ENCODE measurements at regions not wholly inside any gene's neighbourhood (a gene's known extent, or its start where the extent isn't known, plus 50 kb on each side); places are given as distances from the start of the nearest gene placed in this dataset.
"Not testable (repeated sequence)": the region's sequence is repeated elsewhere in the genome, so short reads cannot be mapped to it uniquely, and the experiment has no call there.

DNA sequence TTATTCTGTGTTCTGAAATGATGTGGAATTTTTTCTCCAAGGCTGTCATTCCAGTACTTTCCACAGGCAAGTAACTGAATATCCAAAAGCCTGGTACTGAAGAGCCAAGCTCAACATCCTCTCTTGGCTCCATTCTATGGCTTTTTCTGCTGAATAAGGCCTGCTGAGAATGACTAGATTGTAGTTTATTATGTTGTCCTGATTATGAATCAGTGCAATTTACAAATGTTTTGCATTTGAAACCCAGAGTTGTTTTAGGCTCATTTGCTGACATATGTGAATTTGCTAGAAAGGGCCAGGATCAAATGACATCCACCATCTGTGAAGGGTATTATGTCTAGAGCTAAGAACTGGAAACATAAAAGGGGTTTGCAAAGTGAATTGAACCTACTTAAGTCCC lies 596.6 kb downstream of the KCTD12 start:
- no peak for DNase-seq (ENCODE audit: low spot score)

DNA sequence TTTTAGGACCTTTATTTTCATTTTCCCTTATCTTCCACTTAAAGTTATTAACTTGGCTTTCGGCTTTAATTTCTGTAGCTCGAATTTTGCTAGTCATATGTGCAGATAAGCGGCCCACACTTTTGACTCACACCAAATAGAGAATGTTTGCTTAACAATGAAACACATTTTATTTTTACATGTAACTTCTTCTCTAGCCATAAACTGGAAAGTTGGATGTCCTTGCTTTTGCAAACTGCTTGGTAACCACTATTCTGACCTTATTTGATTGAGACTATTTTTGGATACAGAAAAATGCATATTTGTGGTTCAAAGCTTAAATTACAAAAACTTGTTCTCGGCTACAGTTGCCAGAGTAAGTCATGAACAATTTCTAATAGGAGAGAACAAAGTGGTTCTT lies 600.0 kb downstream of the KCTD12 start:
- DNase-seq (ENCODE audit: low spot score): no peak

DNA sequence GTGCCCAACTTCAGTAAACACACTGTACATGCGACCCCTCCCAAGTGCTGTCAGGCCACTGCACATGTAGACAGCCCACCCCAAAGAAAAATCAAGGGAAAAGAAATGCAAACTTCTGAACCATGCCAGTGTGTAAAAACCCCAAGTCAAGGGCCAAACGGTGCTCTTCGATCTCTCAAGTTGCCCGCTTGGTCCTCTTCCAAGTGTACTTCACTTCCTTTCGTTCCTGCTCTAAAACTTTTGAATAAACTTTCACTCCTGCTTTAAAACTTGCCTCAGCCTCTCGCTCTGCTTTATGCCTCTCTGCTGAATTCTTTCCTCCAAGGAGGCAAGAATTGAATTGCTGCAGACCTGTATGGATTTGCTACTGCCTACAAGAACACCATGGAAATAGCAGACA lies 600.7 kb downstream of the KCTD12 start:
- DNase-seq (ENCODE audit: low spot score): no peak

DNA sequence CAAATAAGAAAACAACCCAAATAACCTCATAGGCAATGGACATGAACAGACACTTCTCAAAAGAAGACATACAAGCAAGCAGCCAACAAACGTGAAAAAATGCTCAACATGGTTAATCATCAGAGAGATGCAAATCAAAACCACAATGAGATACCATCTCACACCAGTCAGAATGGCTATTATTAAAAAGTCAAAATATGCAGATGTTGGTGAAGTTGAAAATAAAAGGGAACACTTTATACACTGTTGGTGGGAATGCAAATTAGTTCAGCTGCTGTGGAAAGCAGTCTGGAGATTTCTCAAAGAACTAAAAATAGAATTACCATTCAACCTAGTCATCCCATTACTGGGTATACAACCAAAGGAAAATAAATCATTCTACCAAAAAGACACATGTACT lies 606.4 kb downstream of the KCTD12 start:
- not testable (repeated sequence) for DNase-seq (ENCODE audit: low spot score)

DNA sequence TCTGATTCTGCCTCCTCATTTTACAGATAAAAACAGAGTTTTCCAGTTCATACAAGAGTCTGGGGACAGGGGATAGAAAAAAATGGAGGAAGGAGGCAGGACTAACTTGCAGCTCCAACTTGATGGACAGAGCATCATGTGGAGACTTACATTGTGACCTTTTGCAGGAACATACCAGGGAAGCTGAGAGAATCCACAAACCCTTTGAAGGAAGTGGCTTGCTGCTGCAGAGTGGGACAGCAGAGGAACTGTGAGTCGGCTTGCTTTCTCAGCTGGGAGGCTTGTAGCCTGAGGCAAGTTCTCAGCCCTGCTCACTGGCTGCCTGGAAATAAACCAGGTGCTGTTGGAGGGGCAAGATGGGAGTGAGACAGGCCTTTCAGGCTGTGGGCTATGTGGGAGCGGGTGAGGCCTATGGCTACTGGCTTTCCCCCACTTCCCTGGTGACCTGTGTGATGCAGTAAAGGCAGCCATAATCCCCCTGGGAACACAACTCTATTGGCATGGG lies 614.4 kb downstream of the KCTD12 start:
- DNase-seq (ENCODE audit: low spot score): no peak

DNA sequence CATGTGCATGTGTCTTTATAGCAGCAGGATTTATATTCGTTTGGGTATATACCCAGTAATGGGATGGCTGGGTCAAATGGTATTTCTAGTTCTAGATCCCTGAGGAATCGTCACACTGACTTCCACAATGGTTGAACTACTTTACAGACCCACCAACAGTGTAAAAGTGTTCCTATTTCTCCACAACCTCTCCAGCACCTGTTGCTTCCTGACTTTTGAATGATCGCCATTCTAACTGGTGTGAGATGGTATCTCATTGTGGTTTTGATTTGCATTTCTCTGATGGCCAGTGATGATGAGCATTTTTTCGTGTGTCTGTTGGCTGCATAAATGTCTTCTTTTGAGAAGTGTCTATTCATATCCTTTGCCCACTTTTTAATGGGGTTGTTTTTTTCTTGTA lies 617.9 kb downstream of the KCTD12 start:
- not testable (repeated sequence) for DNase-seq (ENCODE audit: low spot score)

DNA sequence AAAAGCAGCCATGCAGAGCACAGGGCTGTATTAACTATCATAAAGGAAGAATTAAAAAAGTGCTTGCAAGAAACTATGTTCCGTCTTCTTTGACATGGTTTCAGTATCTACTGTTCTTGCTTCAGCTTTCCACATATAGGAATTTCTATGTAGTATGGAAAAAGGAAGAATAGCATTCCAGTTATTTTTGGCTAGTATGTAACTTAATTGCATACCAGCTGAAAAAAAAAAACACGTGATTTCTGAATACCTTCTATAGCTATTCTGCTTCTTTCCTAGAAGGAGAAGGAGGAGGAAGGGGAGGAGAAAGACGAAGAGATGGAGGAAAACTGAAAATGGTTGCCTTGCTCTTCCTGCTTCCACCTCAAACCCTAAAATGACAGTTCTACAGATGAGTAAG lies 619.0 kb downstream of the KCTD12 start:
- DNase-seq (ENCODE audit: low spot score): no peak

DNA sequence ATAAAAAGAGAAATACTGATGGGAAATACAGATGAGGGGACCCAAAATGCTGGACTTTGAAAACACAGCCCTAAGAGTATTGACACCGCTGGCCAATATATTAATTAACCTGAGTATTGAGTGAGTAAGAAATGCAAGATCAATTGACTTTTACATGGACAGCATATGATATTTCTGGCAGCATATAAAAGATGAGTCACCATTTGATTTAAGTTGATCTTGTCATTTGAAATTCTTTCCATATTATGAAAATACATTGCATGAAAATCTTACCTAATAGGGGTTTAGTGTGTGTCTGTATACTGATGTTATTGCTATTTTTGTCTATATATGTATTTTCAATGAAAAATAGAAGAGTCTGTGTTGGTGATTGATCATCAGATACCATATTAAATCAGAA lies 619.6 kb downstream of the KCTD12 start:
- no peak for DNase-seq (ENCODE audit: low spot score)

DNA sequence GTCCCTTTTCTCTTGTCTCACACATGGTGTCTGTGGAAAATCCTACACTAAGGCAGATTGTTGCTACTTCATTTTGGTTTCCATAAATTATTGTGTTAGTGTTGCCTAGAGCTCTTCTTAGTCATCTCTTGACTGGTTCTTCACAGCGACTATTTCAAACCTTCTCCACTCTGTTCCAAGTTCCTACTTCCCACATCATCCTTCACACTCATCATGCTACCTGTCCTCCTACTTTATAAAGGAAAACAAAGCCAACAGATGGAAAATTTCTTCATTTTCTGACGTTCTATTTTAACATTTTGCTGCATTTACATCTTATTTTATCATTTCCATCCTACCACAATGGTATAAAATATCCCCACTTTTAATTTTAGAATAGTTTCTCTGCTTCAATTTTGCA lies 614.1 kb downstream of the LMO7 start:
- DNase-seq (ENCODE audit: low spot score): no peak

DNA sequence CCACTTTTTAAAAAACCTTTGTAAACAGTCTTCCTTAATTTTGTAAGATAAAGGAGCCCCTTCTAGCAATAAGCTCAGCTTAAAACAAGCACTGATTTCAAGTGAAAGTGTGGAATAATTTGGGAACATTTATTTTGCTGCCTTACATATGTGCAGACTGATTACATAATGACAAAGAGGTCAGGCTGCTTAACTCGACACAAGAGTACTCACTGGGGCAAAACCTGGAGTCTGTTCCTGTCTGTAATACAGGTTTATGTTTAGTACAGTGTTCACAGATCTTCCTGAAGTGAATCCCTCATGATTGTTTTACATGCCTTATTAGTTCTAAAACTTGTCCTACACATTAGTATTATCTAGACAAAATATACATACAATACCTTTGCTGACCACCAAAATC lies 609.8 kb downstream of the LMO7 start:
- no peak for DNase-seq (ENCODE audit: low spot score)

DNA sequence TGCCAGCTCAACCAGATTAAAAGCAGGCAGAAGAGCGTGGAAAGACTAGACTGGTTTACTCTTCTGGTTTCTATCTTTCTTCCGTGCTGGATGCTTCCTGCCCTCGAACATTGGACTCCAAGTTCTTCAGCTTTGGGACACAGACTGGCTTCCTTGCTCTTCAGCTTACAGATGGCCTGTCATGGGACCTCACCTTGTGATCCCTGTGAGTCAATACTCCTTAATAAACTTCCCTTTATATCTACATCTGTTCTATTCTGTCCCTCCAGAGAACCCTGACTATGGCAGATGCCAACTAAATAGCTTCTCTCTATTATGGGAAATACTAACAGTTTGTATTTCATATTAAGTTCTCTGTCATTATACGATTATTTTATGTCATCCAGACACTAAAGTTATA lies 609.1 kb downstream of the LMO7 start:
- DNase-seq (ENCODE audit: low spot score): no peak

DNA sequence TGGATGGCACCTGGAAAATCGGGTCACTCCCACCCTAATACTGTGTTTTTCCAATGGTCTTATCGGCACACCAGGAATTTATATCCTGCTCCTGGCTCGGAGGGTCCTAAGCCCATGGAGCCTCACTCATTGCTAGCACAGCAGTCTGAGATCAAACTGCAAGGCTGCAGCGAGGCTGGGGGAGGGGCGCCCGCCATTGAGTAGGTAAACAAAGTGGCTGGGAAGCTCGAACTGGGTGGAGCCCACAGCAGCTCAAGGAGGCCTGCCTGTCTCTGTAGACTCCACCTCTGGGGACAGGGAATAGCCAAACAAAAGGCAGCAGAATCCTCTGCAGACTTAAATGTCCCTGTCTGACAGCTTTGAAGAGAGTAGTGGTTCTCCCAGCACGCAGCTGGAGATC lies 607.0 kb downstream of the LMO7 start:
- not testable (repeated sequence) for DNase-seq (ENCODE audit: low spot score)

DNA sequence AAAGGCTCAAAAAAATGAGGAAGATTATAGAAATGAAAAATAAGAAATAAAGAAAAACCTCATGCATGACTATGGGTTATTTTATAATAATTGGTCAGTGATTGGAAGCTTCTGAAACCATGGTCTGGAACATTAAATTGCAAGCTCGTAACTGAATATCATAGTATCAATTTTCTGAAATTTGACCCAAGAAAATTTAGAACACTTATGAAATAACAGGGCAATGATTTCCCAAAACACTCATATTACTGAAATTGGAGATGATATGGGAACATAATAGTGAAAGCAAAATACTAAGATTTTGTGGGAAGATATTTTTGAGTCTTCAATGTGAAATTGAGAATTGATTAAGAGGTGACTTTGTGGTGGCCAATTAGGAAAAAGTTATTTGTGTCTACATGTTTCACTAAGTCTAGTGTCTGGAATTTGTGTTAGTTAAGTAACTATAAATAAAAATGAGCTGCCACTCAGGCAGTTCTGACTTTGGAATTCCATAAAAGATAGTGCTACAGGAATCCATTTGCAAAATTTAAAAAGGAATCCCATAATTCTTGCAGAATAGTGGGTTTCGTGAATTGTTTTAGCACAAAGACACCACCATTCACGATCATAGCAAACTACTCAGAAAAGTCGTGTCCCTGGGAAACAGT lies 603.0 kb downstream of the LMO7 start:
- no peak for DNase-seq (ENCODE audit: low spot score)

DNA sequence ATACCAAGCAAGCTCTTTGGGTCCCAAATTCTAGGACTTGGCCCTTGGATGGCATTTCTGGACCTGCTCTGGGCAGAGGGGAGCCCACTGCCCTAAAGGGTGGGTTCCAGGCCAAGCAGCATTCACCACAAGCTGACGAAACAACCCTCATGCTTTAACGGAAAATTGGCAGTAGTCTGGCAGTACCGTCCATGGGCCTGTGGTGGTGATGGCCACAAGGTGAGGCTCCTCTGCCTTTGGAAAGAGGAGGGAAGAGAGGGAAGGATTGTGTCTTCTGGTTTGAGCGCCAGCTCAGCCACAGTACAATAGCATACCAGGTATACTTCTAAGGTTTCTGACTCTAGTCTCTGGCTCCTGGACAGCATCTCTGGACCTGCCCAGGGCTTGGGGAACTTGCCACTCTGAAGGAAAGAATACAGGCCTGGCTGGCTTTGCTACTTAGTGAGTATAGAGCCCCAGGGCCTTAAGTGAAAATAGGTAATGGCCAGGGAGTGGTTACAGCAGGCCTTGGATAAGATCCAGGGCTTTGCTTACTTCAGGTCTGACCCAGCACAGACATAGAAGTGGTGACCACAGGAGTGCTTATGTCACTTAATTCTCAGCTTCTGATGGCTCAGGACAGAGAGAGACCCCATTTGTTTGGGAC lies 595.5 kb downstream of the LMO7 start:
- no peak for DNase-seq (ENCODE audit: low spot score)

DNA sequence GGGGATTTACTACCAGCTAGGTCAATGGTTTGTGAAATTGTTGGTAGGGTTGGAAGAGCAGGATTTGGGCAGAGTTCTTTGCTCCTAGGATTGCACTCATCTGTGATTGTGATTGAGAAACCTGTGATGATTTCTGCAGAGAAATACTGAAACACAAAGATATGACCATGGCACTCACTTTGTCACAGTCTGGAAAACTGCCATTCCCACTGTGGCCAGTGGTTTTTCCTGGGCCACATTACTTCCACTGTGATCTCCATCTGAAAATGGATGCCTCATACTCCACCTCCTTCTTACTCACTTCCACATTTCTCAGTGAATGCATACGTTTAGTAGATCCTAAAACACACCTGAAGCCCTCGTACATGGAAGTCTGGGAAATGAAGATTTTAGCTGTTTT lies 593.2 kb downstream of the LMO7 start:
- no peak for DNase-seq (ENCODE audit: low spot score)

DNA sequence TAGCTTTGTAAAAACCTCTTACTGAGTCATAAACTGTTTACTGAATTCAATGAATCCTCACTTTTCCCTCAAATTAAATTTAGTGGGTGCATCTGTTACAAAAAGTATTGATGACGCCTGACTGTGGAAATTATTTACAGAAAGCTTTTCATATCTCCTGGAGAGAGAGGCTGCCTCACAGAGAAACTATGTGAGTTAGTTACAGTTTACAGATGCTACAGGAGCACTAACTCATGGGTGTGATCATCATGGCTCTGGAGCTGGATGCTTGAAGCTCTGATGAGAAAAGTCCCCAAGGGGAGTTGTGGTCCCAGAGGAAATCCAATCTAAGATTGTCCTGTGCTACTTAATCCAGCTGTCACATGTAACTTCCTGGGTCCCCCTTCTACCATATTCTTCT lies 590.8 kb downstream of the LMO7 start:
- no peak for DNase-seq (ENCODE audit: low spot score)

DNA sequence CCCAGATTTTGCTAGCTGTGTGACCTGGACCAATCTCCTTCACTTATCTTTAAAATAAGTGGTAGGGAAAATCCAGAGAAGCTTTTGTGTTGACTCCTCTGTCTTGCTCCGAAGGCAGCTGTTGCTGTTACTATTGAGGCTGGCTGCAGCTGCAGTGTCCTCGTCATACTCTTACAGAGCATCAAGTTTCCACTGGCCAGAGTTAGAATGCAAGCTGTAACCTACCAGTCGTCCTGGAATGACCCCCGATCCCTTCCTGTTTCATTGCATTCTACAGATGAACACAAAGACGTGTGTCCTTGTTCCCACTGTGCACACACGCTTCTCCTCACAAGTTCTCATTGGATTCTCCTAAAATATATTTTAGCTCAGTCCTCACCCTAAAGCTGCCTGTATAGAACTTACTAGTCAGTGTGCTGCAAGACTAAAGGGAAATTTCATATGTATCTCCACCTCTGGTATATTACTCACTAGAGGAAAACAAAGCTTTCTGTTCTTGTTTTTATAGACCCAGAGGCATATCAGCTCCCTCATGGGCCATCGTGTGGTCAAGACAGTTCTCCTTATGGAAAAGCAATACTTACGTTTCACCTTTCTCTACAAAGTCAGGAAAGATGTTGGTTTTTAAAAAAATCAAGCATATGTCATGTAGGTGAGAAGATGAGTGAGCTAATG lies 589.8 kb downstream of the LMO7 start:
- DNase-seq (ENCODE audit: low spot score): no peak

DNA sequence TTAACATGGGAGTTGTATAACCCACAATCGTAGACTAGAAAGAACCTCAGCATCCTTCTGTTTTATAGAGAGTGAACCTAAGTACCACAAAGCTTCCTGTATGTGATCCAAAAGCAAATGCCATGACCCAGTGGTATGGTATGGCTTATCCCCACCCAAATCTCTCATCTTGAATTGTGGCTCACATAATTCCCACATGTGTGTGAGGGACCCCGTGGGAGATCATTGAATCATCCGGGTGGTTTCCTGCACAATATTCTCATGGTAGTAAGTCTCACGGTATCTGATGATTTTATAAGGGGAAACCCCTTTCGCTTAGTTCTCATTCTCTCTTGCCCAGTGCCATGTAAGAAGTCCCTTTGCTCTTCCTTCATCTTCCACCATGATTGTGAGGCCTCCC lies 587.9 kb downstream of the LMO7 start:
- DNase-seq (ENCODE audit: low spot score): no peak

DNA sequence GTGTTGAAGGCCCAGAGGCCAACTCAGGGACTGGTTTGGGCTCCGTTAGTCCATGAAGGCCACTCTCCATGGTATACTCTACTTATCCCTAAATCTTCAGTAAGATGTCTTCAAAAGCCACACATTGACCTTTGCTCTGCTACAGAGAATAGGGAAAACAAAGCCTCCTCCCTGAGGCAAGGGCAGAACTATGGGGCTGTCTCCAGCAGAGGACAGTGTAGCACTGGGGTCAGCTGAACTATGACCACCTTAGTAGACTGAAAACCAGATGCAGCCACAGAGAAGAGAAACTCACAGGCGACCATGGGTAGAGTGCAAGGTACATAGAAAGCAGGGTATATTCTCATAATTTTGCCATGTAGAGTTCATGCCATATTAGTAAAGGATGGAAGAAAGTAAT lies 587.4 kb downstream of the LMO7 start:
- DNase-seq (ENCODE audit: low spot score): no peak

DNA sequence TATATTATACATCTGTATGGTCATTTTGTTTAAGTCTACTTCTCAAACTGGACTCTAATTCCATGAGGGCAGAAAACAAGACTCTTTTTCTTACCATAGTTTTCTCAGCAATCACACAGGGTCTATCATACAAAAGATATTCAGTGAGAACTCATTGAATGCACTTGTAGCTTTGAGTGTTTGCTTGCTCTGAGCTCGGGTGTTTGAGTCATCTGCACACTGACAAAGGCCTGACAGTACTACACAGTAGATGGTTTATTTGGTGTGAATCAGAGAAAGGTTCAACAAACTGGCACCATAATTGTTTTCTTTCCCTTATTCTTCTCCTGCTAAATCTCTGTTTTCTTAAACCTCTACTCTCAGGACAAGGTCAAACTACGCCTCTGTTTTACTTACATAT lies 586.4 kb downstream of the LMO7 start:
- no peak for DNase-seq (ENCODE audit: low spot score)

DNA sequence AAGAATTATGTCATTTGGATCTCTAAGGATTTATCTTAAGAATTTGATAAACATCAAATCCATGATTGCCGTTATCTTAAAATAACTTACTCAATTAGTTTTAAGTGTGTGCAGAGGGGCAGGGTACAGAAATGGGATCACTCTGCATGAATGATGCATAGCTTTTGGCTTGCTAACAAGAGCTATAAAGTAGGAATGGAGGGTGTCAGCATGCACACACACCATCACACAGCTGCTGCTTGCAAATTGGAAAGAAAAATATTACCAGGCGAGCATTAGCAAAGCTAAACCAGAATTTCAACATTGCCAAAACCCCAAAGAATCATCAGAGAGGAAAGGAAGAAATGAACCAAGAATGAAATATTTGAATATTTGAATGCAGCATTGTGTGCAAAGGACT lies 580.6 kb downstream of the LMO7 start:
- DNase-seq (ENCODE audit: low spot score): no peak

DNA sequence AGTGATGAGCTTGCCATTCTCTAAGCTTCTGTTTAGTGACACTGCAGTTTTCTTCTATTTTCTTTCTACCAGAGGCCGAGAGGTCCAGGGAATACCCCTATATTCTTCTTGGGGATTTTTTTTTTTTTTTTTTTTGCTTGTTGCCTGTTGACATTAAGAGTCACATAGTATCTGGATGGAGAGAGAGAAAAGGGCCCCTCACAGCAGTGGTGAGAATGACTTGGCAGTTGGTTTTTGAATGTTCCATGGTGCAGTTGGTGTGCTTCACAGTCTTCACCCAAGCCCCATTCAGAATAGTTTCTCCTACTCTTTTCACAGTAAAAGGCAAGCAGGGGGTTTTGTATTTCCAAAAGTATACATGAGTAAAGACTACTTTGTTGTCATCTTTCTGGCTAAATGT lies 577.9 kb downstream of the LMO7 start:
- DNase-seq (ENCODE audit: low spot score): no peak

DNA sequence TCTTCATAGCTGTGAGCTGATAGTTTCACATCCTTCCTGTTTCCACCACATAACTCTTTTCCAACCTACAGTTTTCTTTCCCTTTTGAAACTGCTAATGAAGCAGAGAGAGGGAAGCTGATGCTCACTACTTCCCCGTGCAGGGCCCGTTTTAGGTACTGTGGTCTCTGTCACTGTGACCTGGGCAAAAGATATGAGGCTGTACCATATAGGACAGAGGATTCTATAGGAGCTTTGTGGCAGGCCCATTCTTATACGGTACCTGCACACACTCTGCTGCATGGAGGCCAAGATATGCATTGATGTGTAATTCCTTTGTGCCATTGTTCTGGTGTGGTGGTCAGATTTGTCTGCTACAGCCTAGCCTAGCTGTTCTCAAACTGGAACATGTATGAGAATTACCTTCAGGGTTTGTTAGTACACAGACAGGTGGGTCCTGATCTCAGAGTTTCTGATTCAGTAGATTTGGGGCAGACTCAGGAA lies 577.3 kb downstream of the LMO7 start:
- DNase-seq (ENCODE audit: low spot score): no peak

All from H4 (cell line).